Thyroid gland (tissue), 4 donors: ENCODE measurements at regions not wholly inside any gene's neighbourhood (a gene's known extent, or its start where the extent isn't known, plus 50 kb on each side); places are given as distances from the start of the nearest gene placed in this dataset.

ENCODE experiments used
- CTCF ChIP-seq, 6 experiments: fragments of 200-600 bp in 3 of 6; fragments of 450-650 bp in 3 of 6; sonication (generic) in 3 of 6; IDR thresholded peaks; one replicate each; pipeline ENCODE4 v1.5.1; 2016 to 2019; ENCODE audit warnings: antibody characterized with exemption in 6 of 6, mild to moderate bottlenecking in 2 of 6, inconsistent platforms in 1 of 6, moderate library complexity in 1 of 6
- POLR2A ChIP-seq, 2 donors: fragments of 450-650 bp; IDR thresholded peaks; one replicate each; pipeline ENCODE4 v1.6.1; 2017; ENCODE audit warnings: antibody characterized with exemption in 2 of 2, mild to moderate bottlenecking in 2 of 2, moderate library complexity in 1 of 2

GRCh38 chr9:108584860-108585259 is 270.9 kb downstream of the ACTL7B start:
- no peak for TF ChIP-seq POLR2A (IDR thresholded peaks at IDR 0.05)
- TF ChIP-seq CTCF (IDR thresholded peaks at IDR 0.05): no peak
